22Rv1 (cell line): ENCODE measurements at regions not wholly inside any gene's neighbourhood (a gene's known extent, or its start where the extent isn't known, plus 50 kb on each side); places are given as distances from the start of the nearest gene placed in this dataset.

Source experiments
- ZFX ChIP-seq: fragments of 450-650 bp; IDR thresholded peaks from 2 replicates; pipeline ENCODE4 v1.6.1; 2017; ENCODE audit warnings: antibody characterized with exemption, borderline replicate concordance
- TF ChIP-seq, protein P1 (sequence below): fragments of 450-650 bp; IDR thresholded peaks from 2 replicates; pipeline ENCODE4 v1.5.1; 2017; ENCODE audit warnings: mild to moderate bottlenecking

- TF ChIP-seq, protein P1, sequence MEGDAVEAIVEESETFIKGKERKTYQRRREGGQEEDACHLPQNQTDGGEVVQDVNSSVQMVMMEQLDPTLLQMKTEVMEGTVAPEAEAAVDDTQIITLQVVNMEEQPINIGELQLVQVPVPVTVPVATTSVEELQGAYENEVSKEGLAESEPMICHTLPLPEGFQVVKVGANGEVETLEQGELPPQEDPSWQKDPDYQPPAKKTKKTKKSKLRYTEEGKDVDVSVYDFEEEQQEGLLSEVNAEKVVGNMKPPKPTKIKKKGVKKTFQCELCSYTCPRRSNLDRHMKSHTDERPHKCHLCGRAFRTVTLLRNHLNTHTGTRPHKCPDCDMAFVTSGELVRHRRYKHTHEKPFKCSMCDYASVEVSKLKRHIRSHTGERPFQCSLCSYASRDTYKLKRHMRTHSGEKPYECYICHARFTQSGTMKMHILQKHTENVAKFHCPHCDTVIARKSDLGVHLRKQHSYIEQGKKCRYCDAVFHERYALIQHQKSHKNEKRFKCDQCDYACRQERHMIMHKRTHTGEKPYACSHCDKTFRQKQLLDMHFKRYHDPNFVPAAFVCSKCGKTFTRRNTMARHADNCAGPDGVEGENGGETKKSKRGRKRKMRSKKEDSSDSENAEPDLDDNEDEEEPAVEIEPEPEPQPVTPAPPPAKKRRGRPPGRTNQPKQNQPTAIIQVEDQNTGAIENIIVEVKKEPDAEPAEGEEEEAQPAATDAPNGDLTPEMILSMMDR: no peak
- no peak for TF ChIP-seq ZFX
These were observed 234.5 kb downstream of the SATB1 start for GRCh38 chr3:18190646-18191045.
